Loucy (cell line): ENCODE measurements at regions not wholly inside any gene's neighbourhood (a gene's known extent, or its start where the extent isn't known, plus 50 kb on each side); places are given as distances from the start of the nearest gene placed in this dataset.

Experiments used
- EZH2phosphoT487 ChIP-seq: fragments of 200-600 bp; IDR thresholded peaks from 2 replicates; pipeline ENCODE4 v1.6.1; 2018; ENCODE audit warnings: antibody characterized with exemption, mild to moderate bottlenecking, moderate library complexity, borderline replicate concordance
- TF ChIP-seq, protein P1 (sequence below): fragments of 200-600 bp; sonication (generic); conservative IDR thresholded peaks from 2 replicates; pipeline ENCODE4 v1.5.1; 2014; ENCODE audit warnings: mild to moderate bottlenecking, antibody characterized with exemption, low read length

DNA sequence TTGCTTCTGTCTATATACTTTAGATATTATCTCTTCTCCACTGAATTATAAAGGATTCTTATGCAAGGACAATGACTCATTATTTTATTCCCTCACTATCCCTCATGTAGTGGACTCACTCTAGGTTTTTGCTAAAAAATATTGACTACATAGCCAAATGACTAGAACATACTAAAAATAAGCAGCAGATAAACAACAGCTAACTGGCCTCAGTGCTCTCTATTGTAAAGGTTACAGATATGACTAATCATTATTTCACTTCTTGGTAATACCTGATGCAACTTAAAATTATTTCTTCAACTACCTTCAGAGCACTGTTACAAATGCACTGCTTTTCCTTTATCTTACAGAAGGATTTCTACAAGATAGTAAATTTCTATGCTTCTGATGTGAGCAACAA is 147.6 kb upstream of the DEPDC1 start:
- TF ChIP-seq, protein P1, sequence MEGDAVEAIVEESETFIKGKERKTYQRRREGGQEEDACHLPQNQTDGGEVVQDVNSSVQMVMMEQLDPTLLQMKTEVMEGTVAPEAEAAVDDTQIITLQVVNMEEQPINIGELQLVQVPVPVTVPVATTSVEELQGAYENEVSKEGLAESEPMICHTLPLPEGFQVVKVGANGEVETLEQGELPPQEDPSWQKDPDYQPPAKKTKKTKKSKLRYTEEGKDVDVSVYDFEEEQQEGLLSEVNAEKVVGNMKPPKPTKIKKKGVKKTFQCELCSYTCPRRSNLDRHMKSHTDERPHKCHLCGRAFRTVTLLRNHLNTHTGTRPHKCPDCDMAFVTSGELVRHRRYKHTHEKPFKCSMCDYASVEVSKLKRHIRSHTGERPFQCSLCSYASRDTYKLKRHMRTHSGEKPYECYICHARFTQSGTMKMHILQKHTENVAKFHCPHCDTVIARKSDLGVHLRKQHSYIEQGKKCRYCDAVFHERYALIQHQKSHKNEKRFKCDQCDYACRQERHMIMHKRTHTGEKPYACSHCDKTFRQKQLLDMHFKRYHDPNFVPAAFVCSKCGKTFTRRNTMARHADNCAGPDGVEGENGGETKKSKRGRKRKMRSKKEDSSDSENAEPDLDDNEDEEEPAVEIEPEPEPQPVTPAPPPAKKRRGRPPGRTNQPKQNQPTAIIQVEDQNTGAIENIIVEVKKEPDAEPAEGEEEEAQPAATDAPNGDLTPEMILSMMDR: no peak
- TF ChIP-seq EZH2phosphoT487: no peak
